T-cell (primary cell): ENCODE measurements at regions not wholly inside any gene's neighbourhood (a gene's known extent, or its start where the extent isn't known, plus 50 kb on each side); places are given as distances from the start of the nearest gene placed in this dataset.

Experiments used
- ATAC-seq, 4 experiments: fragments of 200-7000 bp in 3 of 4; fragments of 150-1000 bp in 1 of 4; cut with Tn5 transposase; replicated peaks in 1 of 4; 1 replicate in 3 of 4; 2 replicates in 1 of 4; pipeline ENCODE4 v1.10.0; 2021; ENCODE audit warnings: moderate library complexity in 3 of 4, mild to moderate bottlenecking in 2 of 4, moderate number of reproducible peaks in 1 of 4
- CTCF ChIA-PET, 2 donors: fragments of 300-600 bp; sonication (Branson Sonifier 250); formaldehyde crosslinking; loops; one replicate each; lab custom pipeline; 2022; ENCODE audit warnings: antibody characterized with exemption in 2 of 2; lab: Charles Lee
- POLR2A ChIA-PET, 2 donors: fragments of 300-600 bp; sonication (Branson Sonifier 250); formaldehyde crosslinking; loops; one replicate each; lab custom pipeline; 2022; ENCODE audit warnings: antibody characterized with exemption in 2 of 2; lab: Charles Lee
- DNase-seq, 35 experiments: peaks; one replicate each; pipeline versions ENCODE4 v3.0.0 to v3.0.0-alpha.2; 2013 to 2023
- H3K27ac ChIP-seq: one replicate; pipeline ENCODE4 v1.5.1; 2013; ENCODE audit warnings: low read length
- H3K27me3 ChIP-seq, 2 experiments: replicated peaks in 1 of 2; 1 replicate in 1 of 2; 2 replicates in 1 of 2; pipeline versions ENCODE4 v1.6.1 to v1.7.0; 2013; ENCODE audit warnings: low read length in 1 of 2, mixed read lengths in 1 of 2; ENCODE audit not compliant: control insufficient read depth in 2 of 2, insufficient read depth in 2 of 2; ENCODE audit errors: extremely low read depth in 1 of 2
- H3K36me3 ChIP-seq, 2 donors: 1 replicate in 1 of 2; 2 replicates in 1 of 2; pipeline versions ENCODE4 v1.6.1 to v1.7.0; 2013; ENCODE audit warnings: low read length in 1 of 2; ENCODE audit not compliant: control insufficient read depth in 2 of 2, insufficient read depth in 1 of 2; ENCODE audit errors: extremely low read depth in 1 of 2
- H3K4me1 ChIP-seq, 2 experiments: 1 replicate in 1 of 2; 2 replicates in 1 of 2; pipeline versions ENCODE4 v1.6.1 to v1.7.0; 2013; ENCODE audit warnings: low read length in 2 of 2, mixed read lengths in 1 of 2; ENCODE audit not compliant: insufficient read depth in 2 of 2, control insufficient read depth in 1 of 2; ENCODE audit errors: extremely low read depth in 1 of 2
- H3K4me3 ChIP-seq, 2 donors: 1 replicate in 1 of 2; 2 replicates in 1 of 2; pipeline versions ENCODE4 v1.5.1 to v1.7.0; 2013; ENCODE audit warnings: mild to moderate bottlenecking in 2 of 2, low read length in 1 of 2, moderate library complexity in 1 of 2; ENCODE audit not compliant: control insufficient read depth in 1 of 2; ENCODE audit errors: extremely low read depth in 1 of 2
- H3K9me3 ChIP-seq: 2 replicates; pipeline ENCODE4 v1.7.0; 2013
- H3K27ac Mint-ChIP-seq, 2 donors: one replicate each; pipeline ENCODE4 v1.8.0; 2020 to 2021; ENCODE audit warnings: mild to moderate bottlenecking in 2 of 2, mixed read lengths in 2 of 2
- H3K27me3 Mint-ChIP-seq, 2 donors: one replicate each; pipeline ENCODE4 v1.8.0; 2021 to 2022; ENCODE audit warnings: mixed read lengths in 2 of 2
- H3K36me3 Mint-ChIP-seq: one replicate; pipeline ENCODE4 v1.8.0; 2021; ENCODE audit warnings: mixed read lengths
- H3K4me1 Mint-ChIP-seq, 3 donors: one replicate each; pipeline ENCODE4 v1.8.0; 2020 to 2022; ENCODE audit warnings: mixed read lengths in 3 of 3, mild to moderate bottlenecking in 1 of 3
- H3K4me3 Mint-ChIP-seq, 3 donors: one replicate each; pipeline ENCODE4 v1.8.0; 2020 to 2022; ENCODE audit warnings: mild to moderate bottlenecking in 3 of 3, mixed read lengths in 3 of 3, moderate library complexity in 3 of 3
- H3K9me3 Mint-ChIP-seq, 3 donors: one replicate each; pipeline ENCODE4 v1.8.0; 2020 to 2022; ENCODE audit warnings: mixed read lengths in 3 of 3
- WGBS: methylation state at CpG from one replicate; pipeline ENCODE4 v1.1.5; 2013; ENCODE audit warnings: missing lambda C conversion rate; ENCODE audit not compliant: insufficient coverage; 5-methylcytosine and 5-hydroxymethylcytosine counted together

- Histone ChIP-seq H3K27me3 (no peaks in the 10 kb centered on the region), H3K27ac (no peak overlapping the region), H3K4me1 (no peaks in the 10 kb centered on the region), H3K36me3 (no peaks in the 10 kb centered on the region), H3K9me3 (peaks cover 5% of the 10 kb centered on the region), H3K4me3 (no peak overlapping the region)
- ATAC-seq (no peak), DNase-seq (no peak)
- H3K27ac Mint-ChIP-seq: no peak overlapping the region
- H3K27me3 Mint-ChIP-seq: no peaks in the 10 kb centered on the region
- peaks cover 22 to 46% (median 36%) of the 10 kb centered on the region in 3 donors for H3K9me3 Mint-ChIP-seq
- H3K4me3 Mint-ChIP-seq: no peak overlapping the region
- no peaks in the 10 kb centered on the region for H3K4me1 Mint-ChIP-seq
- no peaks in the 10 kb centered on the region for H3K36me3 Mint-ChIP-seq
- ChIA-PET CTCF (no interaction called here), POLR2A (no interaction called here)
These were observed 757.1 kb upstream of the ADGRL3 start for GRCh38 chr4:60443068-60443467.

GRCh38 chr4:60443796-60444195, 756.3 kb upstream of the ADGRL3 start:
- CTCF ChIA-PET: no interaction called here

GRCh38 chr4:60450054-60450453, 750.1 kb upstream of the ADGRL3 start:
- no peak for DNase-seq
- H3K27me3 Mint-ChIP-seq: no peaks in the 10 kb centered on the region
- ChIA-PET CTCF (no interaction called here), POLR2A (no interaction called here)
- H3K4me3 Mint-ChIP-seq: no peak overlapping the region
- no peak for ATAC-seq
- peaks cover 23 to 34% (median 25%) of the 10 kb centered on the region in 3 donors for H3K9me3 Mint-ChIP-seq
- H3K27ac Mint-ChIP-seq: no peak overlapping the region
- Histone ChIP-seq H3K9me3 (no peaks in the 10 kb centered on the region), H3K4me1 (no peaks in the 10 kb centered on the region), H3K4me3 (no peak overlapping the region), H3K27me3 (no peaks in the 10 kb centered on the region), H3K36me3 (no peaks in the 10 kb centered on the region), H3K27ac (no peak overlapping the region)
- no peaks in the 10 kb centered on the region for H3K36me3 Mint-ChIP-seq
- H3K4me1 Mint-ChIP-seq: no peaks in the 10 kb centered on the region
- 78% methylated on average over 1 of the region's 1 CpG for WGBS

More at GRCh38 chr4:60443796-60444195, 756.3 kb upstream of the ADGRL3 start:
- peaks cover 5% of the 10 kb centered on the region for H3K9me3 ChIP-seq
- Mint-ChIP-seq H3K4me3 (no peak overlapping the region), H3K27me3 (no peaks in the 10 kb centered on the region), H3K36me3 (no peaks in the 10 kb centered on the region), H3K27ac (no peak overlapping the region), H3K4me1 (no peaks in the 10 kb centered on the region), H3K9me3 (peaks cover 22 to 43% (median 36%) of the 10 kb centered on the region in 3 donors)
- no peak overlapping the region for H3K27ac ChIP-seq
- POLR2A ChIA-PET: no interaction called here
- H3K4me3 ChIP-seq: no peak overlapping the region
- no peaks in the 10 kb centered on the region for H3K27me3 ChIP-seq
- H3K36me3 ChIP-seq: no peaks in the 10 kb centered on the region
- ATAC-seq (no peak), DNase-seq (no peak)
- H3K4me1 ChIP-seq: no peaks in the 10 kb centered on the region

GRCh38 chr4:60452266-60452665, 747.9 kb upstream of the ADGRL3 start:
- Mint-ChIP-seq H3K27ac (no peak overlapping the region), H3K4me3 (no peak overlapping the region), H3K4me1 (no peaks in the 10 kb centered on the region), H3K36me3 (no peaks in the 10 kb centered on the region), H3K27me3 (no peaks in the 10 kb centered on the region), H3K9me3 (peaks cover 15 to 25% (median 19%) of the 10 kb centered on the region in 3 donors)
- H3K27me3 ChIP-seq: no peaks in the 10 kb centered on the region
- H3K4me1 ChIP-seq: no peaks in the 10 kb centered on the region
- DNase-seq: no peak
- H3K4me3 ChIP-seq: no peak overlapping the region
- ChIA-PET POLR2A (interaction anchor here in 1 of 2 donors (0.6 kb wide), 1 partner anchor 23 kb away, joined by 3 read pairs; no protein-coding TSS in a partner anchor), CTCF (no interaction called here)
- H3K36me3 ChIP-seq: no peaks in the 10 kb centered on the region
- H3K9me3 ChIP-seq: no peaks in the 10 kb centered on the region
- H3K27ac ChIP-seq: no peak overlapping the region
- no peak for ATAC-seq

- Histone ChIP-seq H3K9me3 (no peaks in the 10 kb centered on the region), H3K27ac (no peak overlapping the region), H3K27me3 (no peaks in the 10 kb centered on the region), H3K36me3 (no peaks in the 10 kb centered on the region), H3K4me1 (no peaks in the 10 kb centered on the region), H3K4me3 (no peak overlapping the region)
- ChIA-PET CTCF (no interaction called here), POLR2A (no interaction called here)
- DNase-seq: no peak
- Mint-ChIP-seq H3K27me3 (no peaks in the 10 kb centered on the region), H3K9me3 (peaks cover 14 to 31% (median 18%) of the 10 kb centered on the region in 3 donors), H3K36me3 (no peaks in the 10 kb centered on the region), H3K4me1 (no peaks in the 10 kb centered on the region), H3K27ac (no peak overlapping the region), H3K4me3 (no peak overlapping the region)
- no peak for ATAC-seq
- no CpG with 5 or more reads among the region's 1 CpG for WGBS
These were observed 744.7 kb upstream of the ADGRL3 start for GRCh38 chr4:60455380-60455779.

GRCh38 chr4:60461551-60461950, 738.6 kb upstream of the ADGRL3 start:
- Mint-ChIP-seq H3K27ac (no peak overlapping the region), H3K4me1 (no peaks in the 10 kb centered on the region), H3K4me3 (no peak overlapping the region), H3K27me3 (no peaks in the 10 kb centered on the region), H3K9me3 (peaks cover 18 to 47% (median 19%) of the 10 kb centered on the region in 3 donors), H3K36me3 (no peaks in the 10 kb centered on the region)
- Histone ChIP-seq H3K27ac (no peak overlapping the region), H3K27me3 (no peaks in the 10 kb centered on the region), H3K9me3 (no peaks in the 10 kb centered on the region), H3K36me3 (no peaks in the 10 kb centered on the region), H3K4me1 (no peaks in the 10 kb centered on the region), H3K4me3 (no peak overlapping the region)
- DNase-seq (no peak), ATAC-seq (no peak)
- ChIA-PET POLR2A (no interaction called here), CTCF (no interaction called here)
- no CpG with 5 or more reads among the region's 1 CpG for WGBS

- Mint-ChIP-seq H3K27me3 (no peaks in the 10 kb centered on the region), H3K4me3 (no peak overlapping the region), H3K9me3 (peaks cover 12 to 44% (median 17%) of the 10 kb centered on the region in 3 donors), H3K4me1 (no peaks in the 10 kb centered on the region), H3K27ac (no peak overlapping the region), H3K36me3 (no peaks in the 10 kb centered on the region)
- DNase-seq (no peak), ATAC-seq (no peak)
- WGBS: 62% methylated on average over 3 of the region's 4 CpGs
- POLR2A ChIA-PET: no interaction called here
- CTCF ChIA-PET: no interaction called here
- Histone ChIP-seq H3K27ac (no peak overlapping the region), H3K27me3 (no peaks in the 10 kb centered on the region), H3K9me3 (no peaks in the 10 kb centered on the region), H3K4me3 (no peak overlapping the region), H3K36me3 (no peaks in the 10 kb centered on the region), H3K4me1 (no peaks in the 10 kb centered on the region)
These were observed 736.1 kb upstream of the ADGRL3 start for GRCh38 chr4:60463857-60464502.
